ENCODE measurements at regions not wholly inside any gene's neighbourhood (a gene's known extent, or its start where the extent isn't known, plus 50 kb on each side); places are given as distances from the start of the nearest gene placed in this dataset.

GRCh38 chr17:77757561-77757898, 201.0 kb upstream of the TNRC6C start:
- no peak for TF ChIP-seq TAF1 (IDR thresholded peaks at IDR 0.05; ENCODE audit: low read depth, low read length)
- no peak for TF ChIP-seq POLR2AphosphoS5 (IDR thresholded peaks at IDR 0.05; ENCODE audit: low read depth, low read length)
- TF ChIP-seq POLR2A (IDR thresholded peaks at IDR 0.05; ENCODE audit: low read depth, low read length) = no peak
- no peak for TF ChIP-seq PAX5 (IDR thresholded peaks at IDR 0.05; ENCODE audit: insufficient read depth, low read length, severe bottlenecking)
- no peak for TF ChIP-seq POU2F2 (IDR thresholded peaks at IDR 0.05; ENCODE audit: low read depth, low read length)
